ENCODE measurements at regions not wholly inside any gene's neighbourhood (a gene's known extent, or its start where the extent isn't known, plus 50 kb on each side); places are given as distances from the start of the nearest gene placed in this dataset.

DNA sequence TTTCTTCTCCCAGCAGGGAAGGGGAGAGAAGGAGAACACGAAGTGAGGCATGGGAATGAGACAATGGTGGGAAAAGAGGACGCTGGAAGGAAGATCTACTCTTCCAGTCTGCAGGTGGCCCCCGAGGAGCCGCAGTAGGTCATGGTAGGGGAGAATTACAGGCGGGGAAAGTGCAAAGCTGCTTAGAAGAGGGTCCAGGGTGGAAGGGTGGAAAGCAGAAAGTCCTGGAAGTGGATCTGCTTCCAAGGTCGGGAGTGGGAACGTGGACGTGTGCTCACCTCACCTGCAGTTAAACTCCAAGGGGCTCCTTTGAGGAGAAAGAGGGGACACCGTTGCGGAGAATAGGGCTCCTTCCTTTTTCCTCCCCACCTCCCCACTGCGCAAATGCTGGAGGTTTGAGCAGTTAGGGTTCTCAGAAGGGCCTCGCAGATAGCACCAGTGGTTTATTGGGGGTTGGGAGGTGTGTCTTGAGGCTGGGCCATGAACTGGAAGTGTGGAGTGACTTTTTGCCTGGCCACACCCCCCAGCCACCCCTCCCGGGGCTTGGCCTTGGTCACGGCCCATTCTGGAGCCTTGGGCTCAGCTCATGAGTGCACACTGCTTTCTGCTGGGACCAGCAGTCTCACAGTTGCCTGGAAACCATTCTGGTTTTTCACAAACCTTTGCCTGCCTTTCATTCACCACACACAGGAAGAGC is 100.4 kb upstream of the MLN start:
- H3K4me3 Mint-ChIP-seq = no peak overlapping the region
- peaks cover 44 to 51% of the 10 kb centered on the region in 2 donors for H3K4me1 Mint-ChIP-seq
- ATAC-seq (replicated peaks) (peak; percentile 59 to 61), DNase-seq (peak; percentile 11)
- H3K36me3 Mint-ChIP-seq = no peaks in the 10 kb centered on the region
- no peaks in the 10 kb centered on the region for H3K9me3 Mint-ChIP-seq
- peak overlapping the region; percentile 20 for H3K27ac Mint-ChIP-seq
- peaks cover 7 to 15% of the 10 kb centered on the region in 2 donors for H3K27me3 Mint-ChIP-seq

DNA sequence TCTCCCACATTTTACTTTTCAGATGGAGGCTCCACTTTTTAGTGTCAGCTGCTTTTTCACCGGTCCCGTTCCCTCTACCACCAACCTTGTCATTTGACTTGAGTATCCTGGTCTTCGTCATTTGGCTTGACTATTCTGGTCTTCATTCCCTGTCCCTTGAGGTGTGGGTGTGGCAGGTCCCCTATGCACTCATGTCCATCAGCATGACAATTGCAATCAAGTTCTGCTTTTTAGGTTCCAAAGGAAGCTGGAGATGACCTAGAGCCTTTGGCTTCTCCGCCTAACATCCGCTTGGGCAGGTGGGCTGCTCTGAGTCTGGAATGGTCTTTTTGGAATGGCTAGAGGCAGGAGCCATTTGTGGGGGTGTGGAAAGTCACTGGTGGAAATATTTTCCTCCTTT is 99.8 kb upstream of the MLN start:
- DNase-seq (no peak), ATAC-seq (replicated peaks) (no peak)
- H3K4me1 Mint-ChIP-seq = peaks cover 44 to 51% of the 10 kb centered on the region in 2 donors
- H3K4me3 Mint-ChIP-seq = no peak overlapping the region
- H3K9me3 Mint-ChIP-seq = no peaks in the 10 kb centered on the region
- peaks cover 7 to 20% of the 10 kb centered on the region in 2 donors for H3K27me3 Mint-ChIP-seq
- no peaks in the 10 kb centered on the region for H3K36me3 Mint-ChIP-seq
- no peak overlapping the region for H3K27ac Mint-ChIP-seq

DNA sequence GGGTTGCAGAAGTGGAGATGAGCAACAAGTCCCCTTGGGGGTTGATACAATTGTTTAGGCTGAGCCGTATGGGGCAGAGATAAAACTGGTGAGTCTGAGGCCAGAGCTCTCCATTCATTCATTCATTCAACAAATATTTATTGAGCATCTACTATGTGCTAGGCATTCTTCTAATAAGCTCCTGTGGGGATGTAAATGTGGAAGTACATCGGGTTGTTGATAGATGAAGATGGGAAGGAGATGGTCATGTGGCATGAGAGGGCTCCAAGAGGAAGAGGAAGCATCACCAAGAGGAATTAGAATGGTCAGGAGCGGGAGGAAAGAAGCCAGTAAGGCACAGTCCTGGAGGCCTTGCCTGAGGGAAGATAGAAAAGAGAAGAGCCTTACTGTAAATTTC is 98.7 kb upstream of the MLN start:
- Mint-ChIP-seq H3K9me3 (no peaks in the 10 kb centered on the region), H3K27me3 (peaks cover 12 to 20% of the 10 kb centered on the region in 2 donors), H3K36me3 (no peaks in the 10 kb centered on the region), H3K4me1 (peaks cover 39 to 44% of the 10 kb centered on the region in 2 donors), H3K27ac (no peak overlapping the region), H3K4me3 (no peak overlapping the region)
- DNase-seq = no peak
- no peak for ATAC-seq (replicated peaks)

DNA sequence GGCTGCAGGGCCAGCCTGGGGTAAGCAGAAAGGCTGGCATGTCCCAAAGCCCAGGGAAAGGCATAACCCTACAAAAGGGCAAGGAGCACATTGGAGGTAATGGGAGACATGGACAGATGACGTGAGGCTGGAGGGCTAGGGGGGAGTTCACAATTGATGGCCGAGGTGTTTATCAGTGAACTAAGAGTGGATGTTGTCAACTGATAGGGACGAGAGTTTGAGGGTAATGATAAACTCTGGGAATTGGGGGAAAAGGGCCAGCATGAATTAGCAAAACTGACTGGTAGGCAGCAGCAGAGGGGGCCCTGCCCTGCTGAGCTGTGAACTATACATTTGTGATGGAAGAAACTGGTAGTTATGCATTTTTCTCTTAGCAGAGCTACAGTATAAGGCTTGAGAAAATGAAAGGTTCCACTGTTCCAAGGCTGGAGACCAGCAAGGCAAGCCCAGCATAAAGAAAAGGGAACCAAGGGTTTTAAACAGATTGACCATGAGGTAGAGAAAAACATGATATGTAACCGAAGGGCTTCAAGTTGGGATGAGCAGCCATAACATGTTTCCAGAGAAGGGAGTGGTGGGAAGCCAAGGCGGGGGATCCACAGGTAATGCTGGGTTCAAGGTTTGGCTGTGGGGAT is 98.1 kb upstream of the MLN start:
- ATAC-seq (replicated peaks) (no peak), DNase-seq (no peak)
- Mint-ChIP-seq H3K27me3 (peaks cover 12 to 20% of the 10 kb centered on the region in 2 donors), H3K27ac (no peak overlapping the region), H3K9me3 (no peaks in the 10 kb centered on the region), H3K36me3 (no peaks in the 10 kb centered on the region), H3K4me1 (peaks cover 34 to 39% of the 10 kb centered on the region in 2 donors), H3K4me3 (no peak overlapping the region)

DNA sequence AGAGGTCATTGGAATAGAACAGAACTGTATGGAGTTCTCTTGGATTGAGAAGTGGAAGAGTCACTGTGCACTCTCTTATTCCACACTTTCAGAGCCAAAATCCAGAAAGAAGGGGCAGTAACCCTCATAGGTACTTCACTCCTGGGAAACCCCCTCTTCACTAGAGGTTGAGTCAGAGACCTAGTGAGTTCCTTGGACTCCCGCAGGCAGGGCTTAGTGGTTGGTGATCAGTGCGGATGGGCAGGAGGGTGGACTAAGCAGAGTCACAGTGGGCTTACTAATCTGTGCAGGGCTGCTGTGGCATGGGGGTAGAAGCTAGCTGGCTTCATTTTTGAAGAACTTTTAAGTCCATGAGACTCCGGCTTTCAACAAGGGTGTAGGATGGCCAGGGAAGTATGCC is 95.0 kb upstream of the MLN start:
- Mint-ChIP-seq H3K36me3 (no peaks in the 10 kb centered on the region), H3K27ac (no peak overlapping the region), H3K4me3 (no peak overlapping the region), H3K9me3 (no peaks in the 10 kb centered on the region), H3K4me1 (peaks cover 11 to 12% of the 10 kb centered on the region in 2 donors), H3K27me3 (peaks cover 12 to 20% of the 10 kb centered on the region in 2 donors)
- DNase-seq (no peak), ATAC-seq (replicated peaks) (no peak)

DNA sequence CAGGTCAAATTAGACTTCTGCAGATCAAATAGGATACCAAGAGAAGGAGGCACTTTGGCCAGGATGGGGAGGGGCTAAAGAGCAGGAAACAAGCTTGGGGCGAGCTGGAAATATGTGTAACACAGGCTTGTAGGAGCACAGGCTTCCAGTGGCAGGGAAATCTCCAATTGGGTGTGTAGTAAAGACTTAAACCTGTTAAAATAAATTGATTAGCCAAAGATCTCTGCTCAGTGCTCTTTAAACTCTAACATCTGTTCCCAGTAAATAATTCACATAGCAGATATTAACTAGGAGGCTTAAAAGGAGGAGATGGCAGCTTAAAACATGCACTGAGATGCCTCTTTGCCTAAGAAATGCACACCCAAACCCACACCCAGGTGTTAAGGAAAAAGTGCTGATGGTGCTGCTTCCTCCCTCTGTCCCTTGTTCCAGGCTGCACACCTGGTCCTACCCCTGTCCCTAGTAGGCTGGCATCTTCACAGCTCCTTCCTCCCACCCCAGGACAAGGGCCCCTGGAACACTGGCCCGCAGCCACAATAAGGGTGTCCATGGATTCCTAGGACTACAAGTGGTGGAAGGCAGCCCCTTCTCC is 93.5 kb upstream of the MLN start:
- H3K27ac Mint-ChIP-seq = no peak overlapping the region
- no peak for DNase-seq
- no peaks in the 10 kb centered on the region for H3K9me3 Mint-ChIP-seq
- peaks cover 4 to 5% of the 10 kb centered on the region in 2 donors for H3K4me1 Mint-ChIP-seq
- no peak for ATAC-seq (replicated peaks)
- H3K4me3 Mint-ChIP-seq = no peak overlapping the region
- H3K27me3 Mint-ChIP-seq = peaks cover 16 to 20% of the 10 kb centered on the region in 2 donors
- H3K36me3 Mint-ChIP-seq = no peaks in the 10 kb centered on the region

DNA sequence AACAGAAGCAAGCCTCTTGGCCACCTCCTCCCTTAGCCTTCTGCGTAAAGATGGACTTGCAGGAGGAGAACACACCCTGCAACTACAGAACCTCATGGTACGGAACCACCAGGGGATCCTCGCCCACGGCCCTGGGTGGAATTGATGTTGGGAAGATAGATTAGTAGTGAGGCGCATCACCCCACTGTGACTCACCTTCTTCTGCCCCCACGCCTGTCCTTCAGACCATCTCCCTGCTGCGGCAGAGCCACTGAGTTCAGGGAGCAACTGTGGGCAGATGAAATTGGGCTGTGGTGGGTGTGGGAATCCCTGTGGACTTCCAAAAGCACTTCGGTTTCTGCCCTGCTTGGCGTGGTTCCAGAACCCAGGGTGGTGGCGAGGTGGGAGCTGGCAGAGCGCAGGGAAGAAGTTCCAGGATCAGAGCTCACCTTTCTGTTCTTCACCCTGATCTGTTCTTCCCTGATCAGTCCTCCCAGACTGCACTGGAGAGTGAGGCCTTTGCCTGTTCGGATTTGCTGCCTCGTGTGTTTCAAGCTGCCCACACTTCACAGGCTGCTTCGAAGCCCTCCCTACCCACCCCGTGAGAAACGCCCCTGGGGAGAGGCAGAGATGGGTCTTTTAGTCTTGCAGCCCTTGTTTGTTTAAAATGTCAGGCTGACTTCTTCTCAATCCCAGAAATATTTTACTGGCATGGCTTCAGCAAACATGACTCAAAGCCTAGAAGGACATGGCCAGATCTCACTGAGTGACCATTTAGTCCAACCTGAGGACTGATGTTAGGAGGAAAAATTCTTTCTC is 92.8 kb upstream of the MLN start:
- Mint-ChIP-seq H3K36me3 (no peaks in the 10 kb centered on the region), H3K9me3 (no peaks in the 10 kb centered on the region), H3K4me1 (peaks cover under 1 to 5% of the 10 kb centered on the region in 2 donors), H3K4me3 (no peak overlapping the region), H3K27me3 (peaks cover 16 to 17% of the 10 kb centered on the region in 2 donors), H3K27ac (no peak overlapping the region)
- ATAC-seq (replicated peaks) = no peak
- DNase-seq = no peak

DNA sequence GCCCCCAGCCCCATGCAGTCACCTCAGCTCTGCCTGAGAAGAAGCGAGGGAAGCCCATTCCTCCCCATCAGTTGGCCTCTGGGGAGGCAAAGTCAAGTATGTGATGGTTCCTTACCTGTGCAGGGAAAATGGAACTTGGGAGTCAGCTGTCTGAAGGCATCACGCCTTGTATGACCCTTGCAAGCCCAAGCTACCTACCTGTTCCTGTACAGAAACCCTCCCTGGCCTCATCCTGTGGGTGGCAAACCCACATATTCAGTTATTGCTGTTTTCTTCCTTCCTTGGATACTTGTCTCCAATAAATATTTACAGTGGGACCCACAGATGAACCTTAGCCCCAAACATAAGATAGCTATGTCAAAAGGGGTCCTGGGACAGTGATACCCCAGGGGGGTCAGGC is 92.2 kb upstream of the MLN start:
- Mint-ChIP-seq H3K9me3 (no peaks in the 10 kb centered on the region), H3K4me3 (no peak overlapping the region), H3K36me3 (no peaks in the 10 kb centered on the region), H3K27ac (no peak overlapping the region), H3K27me3 (peaks cover 11 to 16% of the 10 kb centered on the region in 2 donors), H3K4me1 (peaks cover 0 to 5% of the 10 kb centered on the region in 2 donors)
- DNase-seq = no peak
- no peak for ATAC-seq (replicated peaks)

DNA sequence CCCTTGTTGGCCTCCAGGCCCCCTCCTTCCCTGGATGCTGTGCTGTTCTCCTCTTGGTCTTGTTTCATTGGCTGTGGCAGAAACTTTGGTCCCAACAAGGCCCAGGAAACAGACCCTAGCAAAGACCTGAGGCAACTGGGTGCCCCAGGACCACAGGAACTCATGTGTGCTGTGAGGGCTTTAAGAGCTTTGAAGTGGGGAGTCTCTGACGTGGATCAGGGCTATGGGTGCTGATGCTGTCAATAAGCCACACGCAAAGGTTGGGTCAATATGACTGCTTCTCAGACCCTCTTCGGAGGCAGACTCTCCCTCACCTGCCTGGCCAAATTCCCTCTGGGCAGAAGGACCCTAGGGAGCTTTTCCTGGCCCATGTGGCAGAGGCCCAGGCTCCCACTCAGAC is 91.5 kb upstream of the MLN start:
- Mint-ChIP-seq H3K9me3 (no peaks in the 10 kb centered on the region), H3K4me1 (peaks cover 0 to 1% of the 10 kb centered on the region in 2 donors), H3K27me3 (peaks cover 11 to 12% of the 10 kb centered on the region in 2 donors), H3K4me3 (no peak overlapping the region), H3K27ac (no peak overlapping the region), H3K36me3 (no peaks in the 10 kb centered on the region)
- no peak for DNase-seq
- no peak for ATAC-seq (replicated peaks)

DNA sequence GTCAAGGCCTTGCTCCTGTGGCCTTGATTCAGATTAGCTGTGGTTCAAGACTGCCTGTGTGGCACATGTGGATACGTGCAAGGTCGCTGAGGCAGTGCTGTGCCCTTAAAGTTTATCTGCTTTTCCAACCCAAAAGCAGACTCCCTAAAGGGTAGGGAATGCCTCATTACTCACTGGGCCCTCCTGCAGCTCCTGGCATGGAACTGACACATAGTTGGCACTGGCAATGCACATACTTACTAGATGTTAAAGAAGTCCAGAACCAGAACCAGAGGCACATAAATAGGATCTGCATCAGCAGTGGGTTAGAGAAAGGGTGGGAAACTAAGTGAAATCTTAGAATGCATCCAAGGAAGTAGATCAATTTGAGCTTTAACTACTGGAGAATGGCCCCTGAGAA is 90.6 kb upstream of the MLN start:
- no peaks in the 10 kb centered on the region for H3K9me3 Mint-ChIP-seq
- no peak overlapping the region for H3K4me3 Mint-ChIP-seq
- no peak overlapping the region for H3K27ac Mint-ChIP-seq
- H3K36me3 Mint-ChIP-seq = no peaks in the 10 kb centered on the region
- H3K4me1 Mint-ChIP-seq = no peaks in the 10 kb centered on the region
- ATAC-seq (replicated peaks) (no peak), DNase-seq (no peak)
- H3K27me3 Mint-ChIP-seq = peaks cover 7 to 9% of the 10 kb centered on the region in 2 donors

DNA sequence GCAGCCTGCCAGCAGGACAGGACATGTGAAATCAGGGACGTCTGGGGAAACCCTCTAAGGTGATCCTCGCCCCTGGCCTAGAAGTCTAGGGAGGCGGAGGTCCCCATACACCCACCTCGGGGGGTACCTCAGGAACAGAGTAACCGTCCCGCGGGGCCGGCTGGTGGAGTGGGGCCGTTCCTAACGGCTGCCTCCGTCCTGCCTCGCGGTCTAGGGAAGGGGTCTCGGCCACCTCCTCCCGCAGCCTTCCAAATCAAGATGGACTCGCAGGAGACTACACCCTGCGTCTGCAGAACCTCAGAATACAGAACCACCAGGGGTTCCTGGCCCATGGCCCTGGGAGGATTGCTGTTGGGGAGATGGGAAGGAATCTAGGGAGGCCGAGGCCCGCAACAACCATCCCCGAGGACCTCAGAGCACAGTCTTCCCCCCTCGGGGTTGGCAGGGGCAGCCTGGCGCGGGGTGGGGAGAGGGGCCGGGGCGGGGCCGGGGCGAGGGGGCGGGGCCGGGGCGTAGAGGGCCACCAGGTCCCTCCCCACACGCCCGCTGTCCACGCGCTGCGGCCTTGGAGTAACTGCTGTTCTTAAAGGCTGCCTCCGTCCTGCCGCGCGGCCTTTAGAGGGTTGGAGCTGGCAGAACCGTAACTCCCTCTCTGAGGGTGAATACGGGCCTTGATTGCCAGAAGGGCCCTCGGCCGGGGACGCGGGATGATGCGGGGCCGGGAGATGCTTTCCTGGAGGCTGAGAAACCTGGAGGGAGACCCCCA is 89.0 kb upstream of the MLN start:
- DNase-seq (no peak), ATAC-seq (replicated peaks) (no peak)
- Mint-ChIP-seq H3K4me3 (no peak overlapping the region), H3K36me3 (no peaks in the 10 kb centered on the region), H3K9me3 (no peaks in the 10 kb centered on the region), H3K27ac (no peak overlapping the region), H3K4me1 (no peaks in the 10 kb centered on the region), H3K27me3 (peaks cover 2 to 4% of the 10 kb centered on the region in 2 donors)

DNA sequence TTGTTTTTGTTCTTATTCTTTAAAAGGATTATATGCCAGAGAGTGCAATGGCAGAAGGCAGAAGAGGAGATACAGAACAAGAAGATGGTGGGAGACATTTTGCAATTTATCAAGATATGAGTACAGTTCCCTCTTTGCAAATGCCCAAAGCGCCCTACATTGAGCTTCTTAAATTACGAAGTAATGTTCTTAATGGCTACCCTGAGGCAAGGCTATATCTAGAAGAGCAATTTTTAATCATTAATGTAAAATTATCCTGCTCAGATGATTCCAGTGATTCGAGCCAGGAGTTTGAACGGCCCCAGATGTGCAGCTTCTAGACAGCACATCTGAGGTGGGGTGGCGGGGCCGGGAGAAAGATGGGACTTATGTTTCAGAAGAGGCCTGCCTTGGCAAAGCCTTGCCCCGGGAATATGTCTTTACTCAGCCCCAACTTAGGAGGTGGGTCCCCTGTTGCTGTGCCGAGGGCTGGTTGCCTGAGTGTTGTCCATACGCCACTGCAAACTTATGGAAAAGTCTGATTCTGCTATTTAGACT is 84.9 kb upstream of the MLN start:
- H3K4me1 Mint-ChIP-seq = no peaks in the 10 kb centered on the region
- peaks cover 4 to 7% of the 10 kb centered on the region in 2 donors for H3K27me3 Mint-ChIP-seq
- no peaks in the 10 kb centered on the region for H3K36me3 Mint-ChIP-seq
- H3K9me3 Mint-ChIP-seq = no peaks in the 10 kb centered on the region
- ATAC-seq (replicated peaks) = no peak
- H3K4me3 Mint-ChIP-seq = no peak overlapping the region
- no peak for DNase-seq
- H3K27ac Mint-ChIP-seq = no peak overlapping the region

DNA sequence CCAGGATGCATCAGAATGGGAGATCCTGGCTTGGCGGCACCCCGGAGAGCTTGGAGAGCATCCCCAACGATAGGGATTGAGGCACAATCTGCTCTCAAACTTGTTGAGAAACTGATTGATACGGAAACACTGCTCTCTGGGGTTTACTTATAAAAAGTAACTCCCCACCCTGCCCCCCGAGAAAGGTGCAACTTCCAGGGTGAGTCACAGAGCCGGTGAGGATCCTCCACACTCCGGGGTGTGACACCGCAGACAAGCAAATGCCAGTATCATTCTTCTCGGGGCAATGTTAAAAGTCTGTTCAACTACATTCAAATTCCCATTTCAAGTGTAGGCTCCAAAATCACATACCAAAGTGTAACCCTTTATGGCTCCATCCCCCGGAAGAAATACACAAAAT is 84.4 kb upstream of the MLN start:
- ATAC-seq (replicated peaks) (no peak), DNase-seq (no peak)
- Mint-ChIP-seq H3K36me3 (no peaks in the 10 kb centered on the region), H3K4me1 (no peaks in the 10 kb centered on the region), H3K9me3 (no peaks in the 10 kb centered on the region), H3K27me3 (peaks cover 4 to 5% of the 10 kb centered on the region in 2 donors), H3K27ac (no peak overlapping the region), H3K4me3 (no peak overlapping the region)
